AG04450 (cell line): ENCODE measurements at regions not wholly inside any gene's neighbourhood (a gene's known extent, or its start where the extent isn't known, plus 50 kb on each side); places are given as distances from the start of the nearest gene placed in this dataset.

Experiments
- CTCF ChIA-PET: fragments of 300-600, 350-600 bp; formaldehyde crosslinking; extraction: SDS; loops from one replicate; lab custom pipeline; 2022; ENCODE audit warnings: antibody characterized with exemption, inconsistent platforms; lab: Charles Lee
- POLR2A ChIA-PET: fragments of 350-600 bp; formaldehyde crosslinking; extraction: SDS; loops from one replicate; lab custom pipeline; 2021; ENCODE audit warnings: antibody characterized with exemption, inconsistent platforms; lab: Yijun Ruan, JAX
- DNase-seq: peaks from one replicate; pipeline ENCODE4 v3.0.0-alpha.2; 2011; ENCODE audit warnings: low read depth, low spot score
- H3K27ac ChIP-seq: one replicate; pipeline ENCODE4 v1.5.1; 2012; ENCODE audit warnings: low read depth, low read length, control low read depth
- H3K27me3 ChIP-seq: one replicate; pipeline ENCODE4 v1.6.0; 2012; ENCODE audit warnings: low read length; ENCODE audit not compliant: control insufficient read depth, insufficient read depth
- H3K4me3 ChIP-seq: 2 replicates; pipeline ENCODE4 v1.5.1; 2011; ENCODE audit warnings: mild to moderate bottlenecking, low read depth, low read length, control low read depth
- H3K9me3 ChIP-seq: 2 replicates; pipeline ENCODE4 v1.5.1; 2012; ENCODE audit warnings: low read length; ENCODE audit not compliant: control insufficient read depth, insufficient read depth
- CTCF ChIP-seq: IDR thresholded peaks from 2 replicates; pipeline ENCODE4 v1.5.1; 2011; ENCODE audit warnings: low read depth, low read length, control low read depth, inconsistent platforms

GRCh38 chr11:130623670-130624668 lies 175.5 kb downstream of the ADAMTS15 start:
- Histone ChIP-seq H3K27me3 (no peaks in the 10 kb centered on the region), H3K4me3 (no peak overlapping the region), H3K9me3 (no peaks in the 10 kb centered on the region), H3K27ac (no peak overlapping the region)
- ChIA-PET CTCF (interaction anchor here (0.7 to 1.5 kb wide), 9 partner anchors 10 to 271 kb away, joined by 3 to 14 read pairs (median 3); no protein-coding TSS in a partner anchor), POLR2A (interaction anchor here (0.8 to 1.0 kb wide), 3 partner anchors 52 to 148 kb away, joined by 3 read pairs; no protein-coding TSS in a partner anchor)
- TF ChIP-seq CTCF: 0 out of 2 replicates have a peak, but pooled peaks have one; percentile 27
- DNase-seq: no peak

DNA sequence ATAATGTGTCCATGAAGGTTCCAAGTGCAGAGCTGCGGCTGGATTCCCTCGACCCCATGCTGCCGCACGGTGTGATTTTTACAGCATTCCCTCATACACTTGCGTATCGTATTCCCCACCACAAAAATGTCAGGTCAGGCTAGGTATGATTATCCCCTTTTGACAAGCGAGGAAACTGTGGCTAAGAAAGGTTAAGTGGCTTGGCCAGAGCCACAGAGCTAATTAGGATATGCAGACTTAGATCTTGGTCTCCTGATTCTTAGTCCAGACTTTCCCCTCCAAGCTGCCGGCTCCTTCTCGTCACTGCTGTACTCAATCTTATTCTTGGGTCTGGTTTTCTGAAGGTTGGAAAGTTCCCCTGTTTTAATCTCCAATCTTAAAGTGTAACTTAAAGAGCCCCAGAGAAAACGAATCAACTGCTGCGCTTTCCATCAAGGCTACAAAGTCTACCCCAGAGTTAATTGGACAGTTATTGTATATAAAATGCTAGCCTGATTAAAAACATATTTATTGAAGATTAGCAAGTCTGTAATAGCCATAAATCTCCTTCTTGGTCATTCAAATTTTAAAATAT lies 176.6 kb downstream of the ADAMTS15 start:
- Histone ChIP-seq H3K4me3 (no peak overlapping the region), H3K27me3 (no peaks in the 10 kb centered on the region), H3K9me3 (no peaks in the 10 kb centered on the region), H3K27ac (no peak overlapping the region)
- no peak for TF ChIP-seq CTCF
- CTCF ChIA-PET: interaction anchor here (1.0 to 1.5 kb wide), 6 partner anchors 9 to 202 kb away, joined by 3 to 14 read pairs (median 3); no protein-coding TSS in a partner anchor
- DNase-seq: no peak
- POLR2A ChIA-PET: no interaction called here

- Histone ChIP-seq H3K27me3 (no peaks in the 10 kb centered on the region), H3K4me3 (no peak overlapping the region), H3K27ac (no peak overlapping the region), H3K9me3 (no peaks in the 10 kb centered on the region)
- POLR2A ChIA-PET: no interaction called here
- no peak for TF ChIP-seq CTCF
- DNase-seq: no peak
- CTCF ChIA-PET: interaction anchor here (1.2 kb wide), 1 partner anchor 148 kb away, joined by 3 read pairs; no protein-coding TSS in a partner anchor
These were observed 177.3 kb downstream of the ADAMTS15 start for GRCh38 chr11:130625578-130626306.

DNA sequence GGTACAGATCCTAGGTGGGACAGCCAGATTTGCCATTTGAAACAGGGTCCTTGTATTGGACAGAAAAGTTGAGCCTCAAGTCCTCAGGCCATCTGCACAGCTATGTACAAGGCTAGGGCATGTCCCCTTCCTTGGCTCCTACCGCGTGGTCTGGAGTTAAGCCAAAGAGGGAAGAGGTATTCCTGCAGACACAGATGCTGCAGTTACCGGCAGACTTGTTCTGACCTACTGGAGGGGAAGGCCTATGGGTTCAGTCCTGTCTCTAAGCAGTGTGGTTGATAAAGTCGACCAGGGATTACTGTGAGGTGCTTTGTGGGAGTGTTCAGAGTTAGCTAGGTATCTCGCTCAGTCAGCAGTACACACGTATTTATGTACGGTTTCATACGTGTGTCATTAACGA lies 180.6 kb downstream of the ADAMTS15 start:
- no peaks in the 10 kb centered on the region for H3K9me3 ChIP-seq
- no peak for TF ChIP-seq CTCF
- POLR2A ChIA-PET: interaction anchor here (0.6 kb wide), 1 partner anchor 18 kb away, joined by 3 read pairs; no protein-coding TSS in a partner anchor
- no peak for DNase-seq
- no peak overlapping the region for H3K4me3 ChIP-seq
- no peak overlapping the region for H3K27ac ChIP-seq
- CTCF ChIA-PET: no interaction called here
- H3K27me3 ChIP-seq: no peaks in the 10 kb centered on the region
